Ovary (tissue), 3 donors: ENCODE measurements at regions not wholly inside any gene's neighbourhood (a gene's known extent, or its start where the extent isn't known, plus 50 kb on each side); places are given as distances from the start of the nearest gene placed in this dataset.

ENCODE experiments used
- CTCF ChIP-seq, 3 donors: fragments of 450-650 bp in 2 of 3; fragments of 200-600 bp in 1 of 3; IDR thresholded peaks; one replicate each; pipeline versions ENCODE4 v1.5.1 to v1.8.0; 2016 to 2022; ENCODE audit warnings: antibody characterized with exemption in 3 of 3, mild to moderate bottlenecking in 1 of 3
- EP300 ChIP-seq: sonication (generic); formaldehyde crosslinking; IDR thresholded peaks from one replicate; pipeline ENCODE4 v1.6.1; 2017; ENCODE audit warnings: antibody characterized with exemption
- donor health status: DM: no; HTN: no; CAD: no.

- TF ChIP-seq CTCF (IDR thresholded peaks at IDR 0.05) (no peak), EP300 (no peak)
These were observed 147.3 kb downstream of the PCTP start for GRCh38 chr17:55898195-55898594.
